C4-2B (cell line): ENCODE measurements at regions not wholly inside any gene's neighbourhood (a gene's known extent, or its start where the extent isn't known, plus 50 kb on each side); places are given as distances from the start of the nearest gene placed in this dataset.

ENCODE experiments used
- CTCF ChIP-seq: fragments of 450-650 bp; conservative IDR thresholded peaks from 2 replicates; pipeline ENCODE4 v1.5.1; 2017; ENCODE audit warnings: mild to moderate bottlenecking
- ZFX ChIP-seq: fragments of 450-650 bp; IDR thresholded peaks from 2 replicates; pipeline ENCODE4 v1.6.1; 2017

GRCh38 chr6:114714836-114715507 is 372.1 kb upstream of the HS3ST5 start:
- TF ChIP-seq CTCF (no peak), ZFX (no peak)
